WERI-Rb-1 (cell line): ENCODE measurements at regions not wholly inside any gene's neighbourhood (a gene's known extent, or its start where the extent isn't known, plus 50 kb on each side); places are given as distances from the start of the nearest gene placed in this dataset.
A peak's percentile ranks its signal among the peaks of the same experiment; 100 is the strongest.

ENCODE experiments used
- DNase-seq: peaks from one replicate; pipeline ENCODE4 v3.0.0-alpha.2; 2020
- H3K27ac ChIP-seq: fragments of 250-450 bp; sonication (Bioruptor Pico); 2 replicates; pipeline ENCODE4 v1.5.1; 2020; ENCODE audit warnings: mild to moderate bottlenecking, moderate library complexity
- H3K27me3 ChIP-seq: fragments of 250-450 bp; sonication (Bioruptor Pico); 2 replicates; pipeline ENCODE4 v1.5.1; 2021; ENCODE audit warnings: mild to moderate bottlenecking, low read depth, moderate library complexity; ENCODE audit not compliant: insufficient read depth, severe bottlenecking
- H3K36me3 ChIP-seq: fragments of 250-450 bp; sonication (Bioruptor Pico); 2 replicates; pipeline ENCODE4 v1.5.1; 2020; ENCODE audit warnings: mild to moderate bottlenecking, moderate library complexity
- H3K4me3 ChIP-seq: 2 replicates; pipeline ENCODE4 v1.5.1; 2011; ENCODE audit warnings: low read depth, mild to moderate bottlenecking, control low read depth, low read length
- H3K9me3 ChIP-seq: fragments of 250-450 bp; sonication (Bioruptor Pico); 2 replicates; pipeline ENCODE4 v1.5.1; 2021; ENCODE audit warnings: mild to moderate bottlenecking, moderate library complexity; ENCODE audit not compliant: severe bottlenecking
- CTCF ChIP-seq: IDR thresholded peaks from 2 replicates; pipeline ENCODE4 v1.5.1; 2011; ENCODE audit warnings: low read depth, mild to moderate bottlenecking, control low read depth, inconsistent platforms, low read length

- no peaks in the 10 kb centered on the region for H3K9me3 ChIP-seq
- no peak for DNase-seq
- H3K27me3 ChIP-seq, result no peaks in the 10 kb centered on the region
- no peaks in the 10 kb centered on the region for H3K36me3 ChIP-seq
- H3K4me3 ChIP-seq, result no peak overlapping the region
- H3K27ac ChIP-seq, result no peak overlapping the region
- TF ChIP-seq CTCF, result no peak
Measured at GRCh38 chr4:83996254-83996653, 460.3 kb downstream of the GPAT3 start.

GRCh38 chr4:83993774-83994173, 457.9 kb downstream of the GPAT3 start:
- H3K27ac ChIP-seq, result no peak overlapping the region
- H3K27me3 ChIP-seq, result no peaks in the 10 kb centered on the region
- H3K9me3 ChIP-seq, result no peaks in the 10 kb centered on the region
- H3K4me3 ChIP-seq, result no peak overlapping the region
- peak; percentile 32; the same call in 1 of the 2 replicates for TF ChIP-seq CTCF
- no peaks in the 10 kb centered on the region for H3K36me3 ChIP-seq
- DNase-seq, result peak; percentile 23

- no peaks in the 10 kb centered on the region for H3K9me3 ChIP-seq
- peak; percentile 25 for DNase-seq
- TF ChIP-seq CTCF, result peak; percentile 60
- no peaks in the 10 kb centered on the region for H3K27me3 ChIP-seq
- H3K27ac ChIP-seq, result no peak overlapping the region
- no peaks in the 10 kb centered on the region for H3K36me3 ChIP-seq
- H3K4me3 ChIP-seq, result no peak overlapping the region
Measured at GRCh38 chr4:83989835-83990234, 453.9 kb downstream of the GPAT3 start.

GRCh38 chr4:83981156-83981555, 445.2 kb downstream of the GPAT3 start:
- TF ChIP-seq CTCF, result no peak
- Histone ChIP-seq H3K27ac (no peak overlapping the region), H3K27me3 (no peaks in the 10 kb centered on the region), H3K36me3 (no peaks in the 10 kb centered on the region), H3K9me3 (no peaks in the 10 kb centered on the region), H3K4me3 (no peak overlapping the region)
- no peak for DNase-seq

- Histone ChIP-seq H3K4me3 (no peak overlapping the region), H3K9me3 (no peaks in the 10 kb centered on the region), H3K27me3 (no peaks in the 10 kb centered on the region), H3K27ac (no peak overlapping the region), H3K36me3 (no peaks in the 10 kb centered on the region)
- no peak for TF ChIP-seq CTCF
- DNase-seq, result no peak
Measured at GRCh38 chr4:83979773-83980172, 443.9 kb downstream of the GPAT3 start.

GRCh38 chr4:83974111-83974780, 438.3 kb downstream of the GPAT3 start:
- Histone ChIP-seq H3K4me3 (no peak overlapping the region), H3K36me3 (no peaks in the 10 kb centered on the region), H3K27ac (no peak overlapping the region), H3K27me3 (no peaks in the 10 kb centered on the region), H3K9me3 (no peaks in the 10 kb centered on the region)
- no peak for TF ChIP-seq CTCF
- DNase-seq, result no peak
